ENCODE measurements at regions not wholly inside any gene's neighbourhood (a gene's known extent, or its start where the extent isn't known, plus 50 kb on each side); places are given as distances from the start of the nearest gene placed in this dataset.

DNA sequence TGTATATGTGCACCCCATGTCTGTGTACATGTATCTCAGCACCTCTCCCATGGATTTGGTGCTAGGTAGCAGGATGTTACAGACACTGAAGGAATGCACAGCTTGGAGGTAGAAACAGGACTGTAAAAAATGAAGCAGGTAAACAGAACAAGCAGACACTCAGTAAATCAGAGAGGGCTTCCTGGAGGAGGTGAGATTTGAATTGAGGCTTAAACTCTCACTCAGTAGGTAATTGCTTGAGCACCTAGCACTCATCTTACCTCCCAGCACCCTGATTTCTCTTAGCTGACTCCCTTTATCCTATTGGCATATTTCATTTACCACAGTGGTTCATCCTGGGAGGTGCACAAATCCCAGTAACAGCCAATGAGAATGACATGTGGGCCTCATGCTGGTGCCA lies 537.9 kb upstream of the RAB6C start:
- Histone ChIP-seq H3K79me2 (ENCODE audit: control insufficient read depth, insufficient read depth, low read length) (no peaks in the 10 kb centered on the region), H3K9ac (ENCODE audit: insufficient read depth in 1 of 2, low read depth in 2 of 2, low read length in 2 of 2) (no peak overlapping the region), H3K4me3 (no peak overlapping the region), H3K27ac (ENCODE audit: extremely low read depth, low read depth, low read length) (no peak overlapping the region), H3K9me3 (replicated peaks; ENCODE audit: control insufficient read depth, insufficient read depth, low read depth, low read length) (no peaks in the 10 kb centered on the region), H3K4me1 (replicated peaks in 1 of 2; ENCODE audit: control insufficient read depth in 2 of 2, insufficient read depth in 2 of 2, low read length in 2 of 2) (no peaks in the 10 kb centered on the region), H3K9me1 (ENCODE audit: control insufficient read depth, insufficient read depth, low read length) (peaks cover 2% of the 10 kb centered on the region), H4K20me1 (replicated peaks; ENCODE audit: control insufficient read depth, insufficient read depth, low read length) (no peaks in the 10 kb centered on the region), H2AFZ (ENCODE audit: low read depth, low read length) (no peak overlapping the region), H3K27me3 (ENCODE audit: control insufficient read depth in 2 of 2, insufficient read depth in 2 of 2, low read length in 2 of 2) (peaks cover 0 to 10% of the 10 kb centered on the region in 2 experiments; a peak in 1 of 5 replicates), H3K4me2 (ENCODE audit: insufficient read depth, low read length) (no peak overlapping the region), H3K36me3 (ENCODE audit: control insufficient read depth, insufficient read depth, low read length) (no peaks in the 10 kb centered on the region)
- intact Hi-C loops (cut with micrococcal nuclease): no loop called here
- in situ Hi-C loops (cut with MboI): no loop called here
- POLR2A ChIA-PET: no interaction called here
- FAIRE-seq (no peak), ATAC-seq (no peak), DNase-seq (ENCODE audit: extremely low read depth in 1 of 4, low spot score in 3 of 4) (no peak)
- TF ChIP-seq, protein P1, sequence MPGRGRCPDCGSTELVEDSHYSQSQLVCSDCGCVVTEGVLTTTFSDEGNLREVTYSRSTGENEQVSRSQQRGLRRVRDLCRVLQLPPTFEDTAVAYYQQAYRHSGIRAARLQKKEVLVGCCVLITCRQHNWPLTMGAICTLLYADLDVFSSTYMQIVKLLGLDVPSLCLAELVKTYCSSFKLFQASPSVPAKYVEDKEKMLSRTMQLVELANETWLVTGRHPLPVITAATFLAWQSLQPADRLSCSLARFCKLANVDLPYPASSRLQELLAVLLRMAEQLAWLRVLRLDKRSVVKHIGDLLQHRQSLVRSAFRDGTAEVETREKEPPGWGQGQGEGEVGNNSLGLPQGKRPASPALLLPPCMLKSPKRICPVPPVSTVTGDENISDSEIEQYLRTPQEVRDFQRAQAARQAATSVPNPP (IDR thresholded peaks at IDR 0.05; ENCODE audit: borderline replicate concordance, insufficient read depth, insufficient read length): no peak
- TF ChIP-seq RBM25 (IDR thresholded peaks at IDR 0.05; ENCODE audit: low read depth, low read length, severe bottlenecking) (peak; percentile 83), CXXC5 (CRISPR knock-in tag; IDR thresholded peaks at IDR 0.05) (no peak), ZFP36 (IDR thresholded peaks at IDR 0.05; ENCODE audit: low read depth, low read length, partially characterized antibody) (peak; percentile 90), CCAR2 (IDR thresholded peaks at IDR 0.05; ENCODE audit: low read depth, low read length) (no peak)
- BruUV-seq (replicated peaks): no TSS peak
- CTCF ChIA-PET (ENCODE audit: low intra/inter-chr PET ratio): no interaction called here
